Subcutaneous abdominal adipose tissue (tissue), 5 donors: ENCODE measurements at regions not wholly inside any gene's neighbourhood (a gene's known extent, or its start where the extent isn't known, plus 50 kb on each side); places are given as distances from the start of the nearest gene placed in this dataset.

Experiments
- H3K27ac ChIP-seq: one replicate; pipeline ENCODE4 v1.7.0; 2013; ENCODE audit warnings: low read depth, mild to moderate bottlenecking, inconsistent platforms, low read length, moderate library complexity
- H3K27me3 ChIP-seq, 5 donors: one replicate each; pipeline ENCODE4 v1.7.0; 2013; ENCODE audit warnings: low read length in 5 of 5, inconsistent platforms in 1 of 5; ENCODE audit not compliant: control insufficient read depth in 5 of 5, insufficient read depth in 4 of 5
- H3K36me3 ChIP-seq, 5 donors: one replicate each; pipeline ENCODE4 v1.7.0; 2013; ENCODE audit warnings: low read length in 5 of 5; ENCODE audit not compliant: control insufficient read depth in 5 of 5, insufficient read depth in 5 of 5
- H3K4me1 ChIP-seq, 5 donors: one replicate each; pipeline ENCODE4 v1.7.0; 2013; ENCODE audit warnings: low read length in 5 of 5, mild to moderate bottlenecking in 3 of 5, moderate library complexity in 1 of 5; ENCODE audit not compliant: control insufficient read depth in 5 of 5, insufficient read depth in 5 of 5
- H3K4me3 ChIP-seq, 5 donors: one replicate each; pipeline ENCODE4 v1.7.0; 2013; ENCODE audit warnings: low read length in 5 of 5, low read depth in 1 of 5
- H3K9ac ChIP-seq, 5 donors: one replicate each; pipeline ENCODE4 v1.7.0; 2013; ENCODE audit warnings: low read length in 5 of 5, mild to moderate bottlenecking in 4 of 5, moderate library complexity in 3 of 5
- H3K9me3 ChIP-seq, 5 donors: one replicate each; pipeline ENCODE4 v1.7.0; 2013; ENCODE audit warnings: low read length in 5 of 5; ENCODE audit not compliant: control insufficient read depth in 5 of 5
- donor health status: healthy.
- donor health status: healthy.
- donor health status: healthy.
- donor health status: healthy.
- donor health status: healthy.

DNA sequence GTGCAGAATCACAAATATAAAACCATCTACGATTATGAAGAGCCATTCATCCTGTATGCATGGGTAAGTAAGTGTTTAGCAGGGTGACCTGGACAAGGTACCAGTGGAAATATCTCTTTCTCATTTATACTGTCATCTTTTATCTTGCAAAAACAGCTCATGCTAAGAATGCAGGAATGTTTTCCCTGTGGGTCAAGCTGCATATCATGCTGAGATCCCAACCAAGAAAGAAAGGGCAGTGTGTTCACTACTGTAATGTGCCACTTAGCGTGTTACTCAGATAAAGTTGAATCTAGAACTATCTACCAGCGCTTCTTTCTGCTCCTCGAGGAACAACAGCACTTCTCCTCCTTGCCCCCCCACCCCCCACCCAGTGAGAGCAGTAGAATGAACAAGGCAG lies 212.7 kb upstream of the TBL1X start:
- Histone ChIP-seq H3K36me3 (no peaks in the 10 kb centered on the region), H3K9me3 (no peaks in the 10 kb centered on the region), H3K9ac (no peak overlapping the region), H3K27ac (no peak overlapping the region), H3K4me1 (peaks cover 0 to 4% (median 0%) of the 10 kb centered on the region in 5 donors), H3K27me3 (peaks cover 0 to 5% (median 0%) of the 10 kb centered on the region in 5 donors), H3K4me3 (no peak overlapping the region)

DNA sequence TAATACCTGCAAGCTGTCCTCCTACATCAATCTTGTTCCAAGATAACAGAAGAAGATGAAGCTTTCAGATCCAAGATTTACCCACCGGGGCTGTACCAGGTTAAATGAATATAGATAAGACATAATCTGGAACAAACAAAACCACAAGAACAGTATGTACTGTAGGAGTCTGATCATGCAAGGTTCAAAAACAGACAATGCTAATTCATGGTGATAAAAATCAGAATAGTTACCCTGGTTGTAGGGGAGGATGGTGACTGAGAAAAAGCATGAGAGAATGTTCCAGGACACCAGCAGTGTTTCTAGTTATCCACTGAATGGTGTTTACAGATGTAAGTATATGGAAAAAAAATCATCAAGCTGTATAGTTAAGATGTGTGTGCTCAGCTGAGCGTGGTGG lies 211.6 kb upstream of the TBL1X start:
- no peak overlapping the region for H3K9ac ChIP-seq
- H3K27ac ChIP-seq: no peak overlapping the region

GRCh38 chrX:9257718-9258420 lies 207.0 kb upstream of the TBL1X start:
- Histone ChIP-seq H3K27ac (no peak overlapping the region), H3K4me1 (no peaks in the 10 kb centered on the region), H3K27me3 (peaks cover 0 to 5% (median 0%) of the 10 kb centered on the region in 5 donors), H3K9me3 (peaks cover 0 to 5% (median 2%) of the 10 kb centered on the region in 5 donors), H3K9ac (no peak overlapping the region), H3K36me3 (no peaks in the 10 kb centered on the region), H3K4me3 (no peak overlapping the region)

More for the DNA sequence above, 211.6 kb upstream of the TBL1X start:
- Histone ChIP-seq H3K9me3 (no peaks in the 10 kb centered on the region), H3K36me3 (no peaks in the 10 kb centered on the region), H3K4me1 (peaks cover 0 to 4% (median 0%) of the 10 kb centered on the region in 5 donors), H3K4me3 (no peak overlapping the region), H3K27me3 (peaks cover 0 to 5% (median 0%) of the 10 kb centered on the region in 5 donors)

- H3K9me3 ChIP-seq: peaks cover 0 to 5% (median 2%) of the 10 kb centered on the region in 5 donors
- H3K9ac ChIP-seq: no peak overlapping the region
- peaks cover 0 to 2% (median 0%) of the 10 kb centered on the region in 5 donors for H3K27me3 ChIP-seq
- H3K4me1 ChIP-seq: no peaks in the 10 kb centered on the region
- H3K36me3 ChIP-seq: no peaks in the 10 kb centered on the region
- H3K4me3 ChIP-seq: no peak overlapping the region
- H3K27ac ChIP-seq: no peak overlapping the region
Observed at GRCh38 chrX:9258421-9259104, 206.3 kb upstream of the TBL1X start.

DNA sequence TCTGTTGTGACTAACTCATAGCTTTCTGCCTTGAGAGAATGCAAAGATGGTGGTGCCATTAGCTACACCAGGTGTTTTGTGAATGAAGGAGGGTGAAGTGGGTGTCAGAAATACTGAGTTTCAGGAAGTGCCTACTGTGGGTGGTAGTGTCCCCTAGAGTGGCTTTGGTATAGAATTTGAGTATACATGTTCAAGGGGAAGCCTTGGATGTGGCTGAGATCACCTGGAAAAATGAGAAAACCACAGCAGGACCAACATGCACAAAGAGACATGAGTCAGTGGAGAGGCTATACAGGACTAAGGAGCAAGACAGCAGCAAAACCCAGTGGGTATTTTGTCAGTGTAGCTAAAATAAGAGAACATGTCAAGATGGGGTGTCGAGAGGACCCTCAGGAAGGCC lies 204.3 kb upstream of the TBL1X start:
- peaks cover 0 to 8% (median 0%) of the 10 kb centered on the region in 5 donors for H3K27me3 ChIP-seq
- H3K36me3 ChIP-seq: no peaks in the 10 kb centered on the region
- H3K9ac ChIP-seq: no peak overlapping the region
- H3K4me1 ChIP-seq: no peaks in the 10 kb centered on the region
- H3K27ac ChIP-seq: no peak overlapping the region
- H3K9me3 ChIP-seq: peaks cover 0 to 8% (median 2%) of the 10 kb centered on the region in 5 donors
- no peak overlapping the region for H3K4me3 ChIP-seq

GRCh38 chrX:9267415-9267814 lies 197.4 kb upstream of the TBL1X start:
- no peak overlapping the region for H3K4me3 ChIP-seq
- H3K36me3 ChIP-seq: no peaks in the 10 kb centered on the region
- H3K9me3 ChIP-seq: peaks cover 0 to 5% (median 0%) of the 10 kb centered on the region in 5 donors
- no peak overlapping the region for H3K27ac ChIP-seq
- H3K4me1 ChIP-seq: no peaks in the 10 kb centered on the region
- H3K27me3 ChIP-seq: peaks cover 0 to 12% (median 3%) of the 10 kb centered on the region in 5 donors
- H3K9ac ChIP-seq: no peak overlapping the region

DNA sequence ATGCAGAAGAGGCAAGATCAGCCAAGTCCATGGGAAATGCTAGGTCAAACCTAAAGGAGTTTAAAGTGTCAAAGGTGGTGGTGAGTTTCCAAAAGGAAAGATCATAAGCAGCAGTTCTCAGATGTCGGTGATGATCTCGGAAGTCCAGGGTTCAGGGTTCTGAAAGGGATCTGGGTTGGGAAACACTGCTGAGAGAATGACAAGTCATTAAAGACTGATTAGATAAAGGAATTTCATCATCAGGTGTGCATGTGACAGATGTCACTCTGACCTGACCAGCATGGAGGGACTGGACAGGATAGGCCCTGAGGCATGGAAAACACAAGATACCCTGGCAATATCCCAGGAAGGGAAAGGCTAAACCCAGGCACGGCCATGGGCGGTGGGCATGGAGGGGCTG lies 195.7 kb upstream of the TBL1X start:
- peaks cover 0 to 12% (median 3%) of the 10 kb centered on the region in 5 donors for H3K27me3 ChIP-seq
- H3K9me3 ChIP-seq: peaks cover 0 to 10% (median 0%) of the 10 kb centered on the region in 5 donors
- no peak overlapping the region for H3K27ac ChIP-seq
- H3K4me1 ChIP-seq: no peaks in the 10 kb centered on the region
- H3K9ac ChIP-seq: no peak overlapping the region
- H3K36me3 ChIP-seq: no peaks in the 10 kb centered on the region
- no peak overlapping the region for H3K4me3 ChIP-seq

DNA sequence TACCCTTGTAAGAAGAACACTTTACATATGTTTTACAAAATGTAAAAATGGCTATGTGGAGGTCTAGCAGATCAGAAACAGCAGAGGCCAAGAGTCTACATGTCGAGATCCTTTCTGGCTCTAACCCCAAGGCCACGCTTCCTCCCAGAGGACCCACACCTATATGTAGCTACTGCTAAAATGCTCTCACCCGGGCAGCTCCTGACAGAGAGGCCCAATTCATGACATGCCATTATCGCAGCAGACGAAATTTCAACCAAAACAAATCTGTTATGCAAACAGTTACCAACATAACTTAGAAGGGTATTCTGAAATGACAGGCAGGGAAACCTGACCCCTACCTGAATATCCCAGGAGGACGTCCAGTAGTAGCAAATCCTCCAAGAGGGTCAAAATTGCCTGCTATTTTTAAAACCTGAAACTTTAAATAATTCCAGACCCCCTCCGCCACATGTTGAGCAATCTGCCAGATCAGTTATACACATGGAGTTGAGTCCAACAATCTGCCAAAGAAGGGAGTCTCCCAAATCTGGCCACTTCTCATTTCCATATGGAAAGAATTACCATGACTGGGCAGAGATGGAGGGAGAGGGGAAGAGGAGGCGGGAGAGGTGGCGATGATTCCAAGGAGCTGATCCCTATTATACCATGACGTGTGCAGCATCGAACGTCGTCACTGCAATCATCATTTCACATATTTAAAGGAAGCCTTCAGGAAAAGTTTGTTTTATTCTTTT lies 192.9 kb upstream of the TBL1X start:
- H3K4me3 ChIP-seq: no peak overlapping the region
- H3K9ac ChIP-seq: no peak overlapping the region
- peaks cover 0 to 4% (median 3%) of the 10 kb centered on the region in 5 donors for H3K27me3 ChIP-seq
- no peaks in the 10 kb centered on the region for H3K36me3 ChIP-seq
- H3K27ac ChIP-seq: no peak overlapping the region
- H3K4me1 ChIP-seq: no peaks in the 10 kb centered on the region
- peaks cover 0 to 6% (median 0%) of the 10 kb centered on the region in 5 donors for H3K9me3 ChIP-seq

DNA sequence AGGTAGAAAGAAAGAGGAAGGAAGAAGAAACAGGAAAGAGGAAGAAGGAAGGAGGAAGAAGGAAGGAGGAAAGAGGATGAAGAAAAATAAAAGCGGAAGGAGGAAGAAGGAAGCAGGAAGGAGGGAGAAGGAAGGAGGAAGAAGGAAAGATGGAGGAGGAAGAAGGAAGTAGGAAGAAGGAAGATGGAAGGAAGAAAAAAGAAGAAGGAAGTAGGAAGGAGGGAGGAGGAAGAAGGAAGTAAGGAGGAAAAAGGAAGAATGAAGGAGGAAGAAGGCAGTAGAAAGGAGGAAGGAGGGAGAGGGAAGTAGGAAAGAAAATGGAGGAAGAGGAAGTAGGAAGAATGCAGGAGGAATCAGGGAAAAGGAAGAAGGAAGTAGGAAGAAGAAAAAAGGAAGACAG lies 191.1 kb upstream of the TBL1X start:
- H3K9ac ChIP-seq: no peak overlapping the region
- H3K9me3 ChIP-seq: peaks cover 0 to 6% (median 0%) of the 10 kb centered on the region in 5 donors
- H3K36me3 ChIP-seq: no peaks in the 10 kb centered on the region
- H3K27ac ChIP-seq: no peak overlapping the region
- no peak overlapping the region for H3K4me3 ChIP-seq
- H3K27me3 ChIP-seq: peaks cover 0 to 4% (median 3%) of the 10 kb centered on the region in 5 donors
- H3K4me1 ChIP-seq: no peaks in the 10 kb centered on the region
